GM23338 (cell line): ENCODE measurements at regions not wholly inside any gene's neighbourhood (a gene's known extent, or its start where the extent isn't known, plus 50 kb on each side); places are given as distances from the start of the nearest gene placed in this dataset.

ENCODE experiments used
- ATAC-seq: fragments of 200-7000 bp; cut with Tn5 transposase; 3 replicates; pipeline ENCODE4 v1.9.1; 2020
- DNase-seq: peaks from one replicate; pipeline ENCODE4 v3.0.0-alpha.2; 2015; ENCODE audit warnings: low spot score
- H2AFZ ChIP-seq: fragments of 200-600 bp; sonication (generic); 2 replicates; pipeline ENCODE4 v1.8.0; 2016; ENCODE audit warnings: antibody characterized with exemption, mild to moderate bottlenecking, moderate library complexity
- H3F3A ChIP-seq: fragments of 200-600 bp; sonication (generic); replicated peaks from 2 replicates; pipeline ENCODE4 v1.8.0; 2017; ENCODE audit warnings: antibody characterized with exemption, mixed run types, low read depth
- H3K27ac ChIP-seq: fragments of 200-600 bp; sonication (generic); 2 replicates; pipeline ENCODE4 v1.6.1; 2016; ENCODE audit warnings: low read depth
- H3K27me3 ChIP-seq: fragments of 200-600 bp; sonication (generic); 2 replicates; pipeline ENCODE4 v1.8.0; 2016; ENCODE audit warnings: mild to moderate bottlenecking, mixed run types, moderate library complexity; ENCODE audit not compliant: insufficient read depth
- H3K36me3 ChIP-seq: fragments of 200-600 bp; sonication (generic); 2 replicates; pipeline ENCODE4 v1.8.0; 2016; ENCODE audit warnings: mild to moderate bottlenecking; ENCODE audit not compliant: insufficient read depth
- H3K4me1 ChIP-seq: fragments of 200-600 bp; sonication (generic); 2 replicates; pipeline ENCODE4 v1.8.0; 2016; ENCODE audit warnings: mild to moderate bottlenecking, moderate library complexity; ENCODE audit not compliant: insufficient read depth
- H3K4me2 ChIP-seq: fragments of 200-600 bp; sonication (generic); 2 replicates; pipeline ENCODE4 v1.7.1; 2017; ENCODE audit warnings: mixed run types
- H3K4me3 ChIP-seq: fragments of 200-600 bp; sonication (generic); 2 replicates; pipeline ENCODE4 v1.6.1; 2016; ENCODE audit warnings: mixed run types
- H3K79me2 ChIP-seq: fragments of 200-600 bp; sonication (generic); replicated peaks from 2 replicates; pipeline ENCODE4 v1.8.0; 2017; ENCODE audit warnings: mild to moderate bottlenecking; ENCODE audit not compliant: insufficient read depth
- H3K9me2 ChIP-seq: fragments of 200-600 bp; sonication (generic); 2 replicates; pipeline ENCODE4 v1.8.0; 2017; ENCODE audit not compliant: insufficient read depth
- H4K20me1 ChIP-seq: fragments of 200-600 bp; sonication (generic); replicated peaks from 2 replicates; pipeline ENCODE4 v1.8.0; 2017; ENCODE audit warnings: mild to moderate bottlenecking; ENCODE audit not compliant: insufficient read depth
- H3K27ac Mint-ChIP-seq: 2 replicates; pipeline ENCODE4 v1.8.0; 2020; ENCODE audit warnings: inconsistent platforms, mild to moderate bottlenecking, moderate library complexity, mixed read lengths
- H3K27me3 Mint-ChIP-seq: 3 replicates; pipeline ENCODE4 v1.8.0; 2022; ENCODE audit warnings: low read depth, mild to moderate bottlenecking, moderate library complexity, mixed read lengths, inconsistent platforms; ENCODE audit not compliant: insufficient read depth, poor library complexity
- H3K36me3 Mint-ChIP-seq: 3 replicates; pipeline ENCODE4 v1.8.0; 2021; ENCODE audit warnings: low read depth, mild to moderate bottlenecking, inconsistent platforms, moderate library complexity, mixed read lengths
- H3K4me1 Mint-ChIP-seq: 3 replicates; pipeline ENCODE4 v1.8.0; 2020; ENCODE audit warnings: mild to moderate bottlenecking, inconsistent platforms, mixed read lengths
- H3K4me3 Mint-ChIP-seq: 3 replicates; pipeline ENCODE4 v1.8.0; 2021; ENCODE audit warnings: moderate library complexity, mild to moderate bottlenecking, inconsistent platforms, mixed read lengths
- H3K9me3 Mint-ChIP-seq: 3 replicates; pipeline ENCODE4 v1.8.0; 2020; ENCODE audit warnings: moderate library complexity, mild to moderate bottlenecking, inconsistent platforms, mixed read lengths
- CREB1 ChIP-seq: fragments of 250-450 bp; sonication (Bioruptor Pico); IDR thresholded peaks from 2 replicates; pipeline ENCODE4 v1.5.0; 2020; ENCODE audit warnings: low read depth, mild to moderate bottlenecking, moderate library complexity
- ETS1 ChIP-seq: IDR thresholded peaks from 2 replicates; pipeline ENCODE4 v1.6.1; 2016; ENCODE audit warnings: antibody characterized with exemption
- EZH2 ChIP-seq: fragments of 200-600 bp; sonication (generic); IDR thresholded peaks from one replicate; pipeline ENCODE4 v1.8.0; 2017; ENCODE audit warnings: antibody characterized with exemption, mild to moderate bottlenecking, low read depth; ENCODE audit not compliant: unreplicated experiment
- EZH2phosphoT487 ChIP-seq: fragments of 200-600 bp; sonication (generic); IDR thresholded peaks from one replicate; pipeline ENCODE4 v1.8.1; 2018; ENCODE audit warnings: antibody characterized with exemption; ENCODE audit not compliant: unreplicated experiment
- JUNB ChIP-seq: IDR thresholded peaks from one replicate; pipeline ENCODE4 v1.6.1; 2016; ENCODE audit warnings: antibody characterized with exemption; ENCODE audit not compliant: unreplicated experiment
- NANOG ChIP-seq: IDR thresholded peaks from 2 replicates; pipeline ENCODE4 v1.6.1; 2016; ENCODE audit warnings: antibody characterized with exemption, borderline replicate concordance
- POLR2AphosphoS5 ChIP-seq: IDR thresholded peaks from 2 replicates; pipeline ENCODE4 v1.6.1; 2016; ENCODE audit warnings: antibody characterized with exemption, low read depth
- STAT1 ChIP-seq: IDR thresholded peaks from one replicate; pipeline ENCODE4 v1.6.1; 2016; ENCODE audit warnings: antibody characterized with exemption; ENCODE audit not compliant: unreplicated experiment
- ZNF114 ChIP-seq: fragments of 250-450 bp; sonication (Bioruptor Pico); IDR thresholded peaks from 2 replicates; pipeline ENCODE4 v1.5.0; 2020; ENCODE audit warnings: mild to moderate bottlenecking, moderate library complexity
- ZNF331 ChIP-seq: fragments of 250-450 bp; sonication (Bioruptor Pico); IDR thresholded peaks from 2 replicates; pipeline ENCODE4 v1.5.0; 2020; ENCODE audit warnings: low read depth, mild to moderate bottlenecking, moderate library complexity
- ZNF462 ChIP-seq: fragments of 250-450 bp; sonication (Bioruptor Pico); IDR thresholded peaks from 2 replicates; pipeline ENCODE4 v1.5.0; 2020; ENCODE audit warnings: mild to moderate bottlenecking, moderate library complexity
- TF ChIP-seq, protein P1 (sequence below), 2 experiments: fragments of 200-600 bp in 1 of 2; sonication (generic) in 1 of 2; conservative IDR thresholded peaks; 2 replicates each; pipeline versions ENCODE4 v1.5.1 to v1.6.1; 2016 to 2017; ENCODE audit warnings: antibody characterized with exemption in 2 of 2, low read depth in 2 of 2, mild to moderate bottlenecking in 2 of 2, moderate library complexity in 1 of 2
- TF ChIP-seq, protein P2 (sequence below): IDR thresholded peaks from one replicate; pipeline ENCODE4 v1.6.1; 2018; ENCODE audit warnings: antibody characterized with exemption; ENCODE audit not compliant: unreplicated experiment

DNA sequence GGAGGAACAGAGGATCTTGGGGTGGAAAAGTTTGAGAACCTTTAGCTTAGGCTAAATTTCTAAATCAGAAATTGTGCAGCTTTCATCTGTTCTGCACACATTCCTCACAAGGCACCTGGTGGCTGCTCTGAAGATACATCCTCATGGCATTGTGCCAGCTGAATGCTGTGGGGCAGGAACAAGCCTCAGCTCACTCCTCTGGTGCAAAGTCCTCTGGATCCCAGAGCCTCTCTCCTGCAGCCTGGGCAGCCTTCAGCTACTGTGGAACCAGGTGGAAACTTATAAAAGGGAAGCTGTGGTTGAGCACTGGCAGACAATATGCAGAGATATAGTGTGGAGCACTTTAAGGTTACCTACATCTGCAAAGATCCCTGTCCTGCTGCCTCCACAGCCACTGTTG is 72.3 kb downstream of the KCTD12 start:
- Histone ChIP-seq H4K20me1 (no peaks in the 10 kb centered on the region), H3K79me2 (no peaks in the 10 kb centered on the region), H3K4me3 (no peak overlapping the region), H3K9me2 (no peaks in the 10 kb centered on the region; the same call in 1 of the 2 replicates), H3K27ac (no peak overlapping the region), H3F3A (no peaks in the 10 kb centered on the region), H3K36me3 (no peaks in the 10 kb centered on the region), H3K4me2 (no peak overlapping the region), H3K4me1 (no peaks in the 10 kb centered on the region), H3K27me3 (no peaks in the 10 kb centered on the region), H2AFZ (no peak overlapping the region)
- TF ChIP-seq ZNF114 (CRISPR knock-in tag) (no peak), STAT1 (no peak), CREB1 (CRISPR knock-in tag) (no peak), ZNF331 (CRISPR knock-in tag) (no peak), ETS1 (no peak), EZH2phosphoT487 (no peak), EZH2 (no peak), POLR2AphosphoS5 (no peak), ZNF462 (no peak), NANOG (no peak), JUNB (no peak)
- TF ChIP-seq, protein P1, sequence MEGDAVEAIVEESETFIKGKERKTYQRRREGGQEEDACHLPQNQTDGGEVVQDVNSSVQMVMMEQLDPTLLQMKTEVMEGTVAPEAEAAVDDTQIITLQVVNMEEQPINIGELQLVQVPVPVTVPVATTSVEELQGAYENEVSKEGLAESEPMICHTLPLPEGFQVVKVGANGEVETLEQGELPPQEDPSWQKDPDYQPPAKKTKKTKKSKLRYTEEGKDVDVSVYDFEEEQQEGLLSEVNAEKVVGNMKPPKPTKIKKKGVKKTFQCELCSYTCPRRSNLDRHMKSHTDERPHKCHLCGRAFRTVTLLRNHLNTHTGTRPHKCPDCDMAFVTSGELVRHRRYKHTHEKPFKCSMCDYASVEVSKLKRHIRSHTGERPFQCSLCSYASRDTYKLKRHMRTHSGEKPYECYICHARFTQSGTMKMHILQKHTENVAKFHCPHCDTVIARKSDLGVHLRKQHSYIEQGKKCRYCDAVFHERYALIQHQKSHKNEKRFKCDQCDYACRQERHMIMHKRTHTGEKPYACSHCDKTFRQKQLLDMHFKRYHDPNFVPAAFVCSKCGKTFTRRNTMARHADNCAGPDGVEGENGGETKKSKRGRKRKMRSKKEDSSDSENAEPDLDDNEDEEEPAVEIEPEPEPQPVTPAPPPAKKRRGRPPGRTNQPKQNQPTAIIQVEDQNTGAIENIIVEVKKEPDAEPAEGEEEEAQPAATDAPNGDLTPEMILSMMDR (conservative IDR thresholded peaks at IDR 0.05; ENCODE audit: low read depth in 2 of 2) = no peak
- TF ChIP-seq, protein P2, sequence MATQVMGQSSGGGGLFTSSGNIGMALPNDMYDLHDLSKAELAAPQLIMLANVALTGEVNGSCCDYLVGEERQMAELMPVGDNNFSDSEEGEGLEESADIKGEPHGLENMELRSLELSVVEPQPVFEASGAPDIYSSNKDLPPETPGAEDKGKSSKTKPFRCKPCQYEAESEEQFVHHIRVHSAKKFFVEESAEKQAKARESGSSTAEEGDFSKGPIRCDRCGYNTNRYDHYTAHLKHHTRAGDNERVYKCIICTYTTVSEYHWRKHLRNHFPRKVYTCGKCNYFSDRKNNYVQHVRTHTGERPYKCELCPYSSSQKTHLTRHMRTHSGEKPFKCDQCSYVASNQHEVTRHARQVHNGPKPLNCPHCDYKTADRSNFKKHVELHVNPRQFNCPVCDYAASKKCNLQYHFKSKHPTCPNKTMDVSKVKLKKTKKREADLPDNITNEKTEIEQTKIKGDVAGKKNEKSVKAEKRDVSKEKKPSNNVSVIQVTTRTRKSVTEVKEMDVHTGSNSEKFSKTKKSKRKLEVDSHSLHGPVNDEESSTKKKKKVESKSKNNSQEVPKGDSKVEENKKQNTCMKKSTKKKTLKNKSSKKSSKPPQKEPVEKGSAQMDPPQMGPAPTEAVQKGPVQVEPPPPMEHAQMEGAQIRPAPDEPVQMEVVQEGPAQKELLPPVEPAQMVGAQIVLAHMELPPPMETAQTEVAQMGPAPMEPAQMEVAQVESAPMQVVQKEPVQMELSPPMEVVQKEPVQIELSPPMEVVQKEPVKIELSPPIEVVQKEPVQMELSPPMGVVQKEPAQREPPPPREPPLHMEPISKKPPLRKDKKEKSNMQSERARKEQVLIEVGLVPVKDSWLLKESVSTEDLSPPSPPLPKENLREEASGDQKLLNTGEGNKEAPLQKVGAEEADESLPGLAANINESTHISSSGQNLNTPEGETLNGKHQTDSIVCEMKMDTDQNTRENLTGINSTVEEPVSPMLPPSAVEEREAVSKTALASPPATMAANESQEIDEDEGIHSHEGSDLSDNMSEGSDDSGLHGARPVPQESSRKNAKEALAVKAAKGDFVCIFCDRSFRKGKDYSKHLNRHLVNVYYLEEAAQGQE = no peak
- no peaks in the 10 kb centered on the region for H3K4me1 Mint-ChIP-seq
- H3K9me3 Mint-ChIP-seq = no peaks in the 10 kb centered on the region; the same call in 1 of the 3 replicates
- ATAC-seq (no peak), DNase-seq (no peak)
- H3K27me3 Mint-ChIP-seq = no peaks in the 10 kb centered on the region
- no peak overlapping the region for H3K27ac Mint-ChIP-seq
- no peak overlapping the region for H3K4me3 Mint-ChIP-seq
- no peaks in the 10 kb centered on the region for H3K36me3 Mint-ChIP-seq
